Epithelial cell of prostate (primary cell): ENCODE measurements at regions not wholly inside any gene's neighbourhood (a gene's known extent, or its start where the extent isn't known, plus 50 kb on each side); places are given as distances from the start of the nearest gene placed in this dataset.
A peak's percentile ranks its signal among the peaks of the same experiment; 100 is the strongest.

ENCODE experiments used
- DNase-seq: peaks from one replicate; pipeline ENCODE4 v3.0.0-alpha.2; 2011; ENCODE audit warnings: low read depth, low spot score
- H3K27ac ChIP-seq: fragments of 450-650 bp; 2 replicates; pipeline ENCODE4 v1.5.1; 2017; ENCODE audit warnings: mild to moderate bottlenecking

DNA sequence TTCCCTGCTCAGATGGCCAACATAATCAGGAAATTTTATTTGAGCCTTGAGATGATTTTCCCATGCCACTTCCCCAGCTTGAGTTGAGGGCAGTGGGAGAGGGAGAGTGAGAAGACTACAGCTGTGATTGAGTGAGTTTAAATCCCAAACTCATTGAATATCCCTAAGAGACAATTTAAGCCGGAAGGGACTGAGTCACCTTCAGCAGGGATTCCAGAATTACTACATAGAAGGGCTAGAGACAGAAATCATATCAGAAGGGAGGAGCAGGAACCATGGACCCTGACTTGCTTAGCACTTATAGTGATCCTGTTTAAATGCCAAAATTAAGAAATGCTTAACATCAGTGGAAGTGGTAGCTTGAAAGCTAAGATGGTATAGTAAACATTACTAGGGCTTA lies 312.2 kb upstream of the SLCO3A1 start:
- no peak overlapping the region for H3K27ac ChIP-seq
- no peak for DNase-seq

DNA sequence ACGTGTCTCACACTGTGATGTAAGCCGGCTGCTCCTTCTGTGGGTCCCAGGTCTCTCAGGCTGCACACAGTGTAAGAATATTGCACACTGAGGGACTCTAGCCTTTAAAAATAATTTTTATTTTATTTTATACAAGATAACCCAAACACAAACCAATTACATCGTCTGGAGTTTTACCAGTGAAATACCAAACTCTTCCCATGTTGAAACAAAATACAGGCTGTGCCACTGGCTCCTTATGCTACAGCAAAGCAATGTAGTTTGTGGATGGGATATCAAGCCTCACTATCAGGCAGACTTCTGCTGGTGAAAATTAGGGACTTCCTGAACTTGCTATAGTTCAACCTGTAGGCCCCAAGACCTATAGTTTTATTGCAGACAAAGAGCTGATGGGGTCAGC lies 311.3 kb upstream of the SLCO3A1 start:
- no peak overlapping the region for H3K27ac ChIP-seq
- DNase-seq: no peak

DNA sequence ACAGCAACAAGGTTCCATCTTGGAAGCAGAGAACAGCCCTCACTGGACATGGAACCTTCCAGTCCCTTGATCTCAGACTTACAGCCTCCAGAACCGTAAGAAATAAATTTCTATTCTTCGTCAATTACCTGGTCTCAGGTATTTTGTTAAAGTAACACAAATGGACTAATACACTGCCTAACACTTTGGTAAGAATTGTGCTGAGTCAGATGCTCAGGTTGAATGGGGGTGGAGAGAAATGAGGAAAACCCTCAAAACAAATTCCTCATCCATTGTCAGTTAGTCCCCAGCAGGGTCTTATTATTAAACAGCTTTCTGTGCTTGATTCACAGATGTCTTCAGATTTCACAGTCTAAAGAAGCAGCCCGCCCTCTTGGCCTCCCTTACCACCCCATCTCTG lies 306.2 kb upstream of the SLCO3A1 start:
- no peak for DNase-seq
- no peak overlapping the region for H3K27ac ChIP-seq

- DNase-seq: no peak
- no peak overlapping the region for H3K27ac ChIP-seq
Observed at GRCh38 chr15:91548549-91548948, 305.0 kb upstream of the SLCO3A1 start.

DNA sequence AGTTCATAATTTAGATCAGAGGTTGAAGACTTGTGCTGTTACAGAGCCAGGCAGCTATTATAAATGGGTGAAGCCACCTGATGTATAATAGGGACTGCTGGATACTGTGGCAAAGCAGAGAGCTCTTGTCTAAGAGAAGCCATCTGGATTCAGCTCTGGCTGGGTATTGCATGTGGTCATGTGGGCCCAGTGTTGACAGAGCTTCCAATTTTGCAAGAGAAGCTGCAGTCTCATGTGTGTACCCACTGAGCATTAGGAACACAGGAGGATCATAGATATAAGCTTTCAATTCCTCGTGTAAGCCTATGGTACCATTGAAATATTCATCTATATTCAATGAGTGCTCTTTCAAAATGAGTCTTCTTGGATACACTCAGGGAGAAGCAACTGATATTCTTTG lies 303.9 kb upstream of the SLCO3A1 start:
- no peak for DNase-seq
- no peak overlapping the region for H3K27ac ChIP-seq

- DNase-seq: no peak
Observed at GRCh38 chr15:91552555-91552954, 301.0 kb upstream of the SLCO3A1 start.

GRCh38 chr15:91553196-91553854 lies 300.2 kb upstream of the SLCO3A1 start:
- no peak overlapping the region for H3K27ac ChIP-seq
- no peak for DNase-seq

More at GRCh38 chr15:91552555-91552954, 301.0 kb upstream of the SLCO3A1 start:
- H3K27ac ChIP-seq: no peak overlapping the region

DNA sequence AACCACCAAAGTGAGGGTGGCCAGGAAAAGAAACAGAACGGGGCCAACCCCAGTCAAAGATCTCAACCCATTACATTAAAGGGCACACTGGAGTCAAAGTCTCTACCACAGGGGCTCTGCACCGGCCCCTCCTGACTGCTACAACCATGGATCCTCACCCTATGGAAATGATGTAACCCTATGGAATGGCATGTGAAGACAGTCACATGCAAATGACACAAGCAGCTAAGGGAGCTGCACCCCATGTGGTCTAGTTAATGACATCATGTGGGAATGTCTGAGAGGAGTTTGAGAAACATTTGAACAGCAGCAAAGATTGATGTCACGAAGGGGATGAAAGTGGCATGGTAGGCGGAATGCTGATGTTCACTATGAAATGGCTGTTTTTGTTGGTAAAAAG lies 298.2 kb upstream of the SLCO3A1 start:
- DNase-seq: no peak
- no peak overlapping the region for H3K27ac ChIP-seq

GRCh38 chr15:91556926-91557325 lies 296.6 kb upstream of the SLCO3A1 start:
- H3K27ac ChIP-seq: no peak overlapping the region
- DNase-seq: no peak

GRCh38 chr15:91559066-91559465 lies 294.4 kb upstream of the SLCO3A1 start:
- DNase-seq: no peak
- no peak overlapping the region for H3K27ac ChIP-seq

GRCh38 chr15:91561371-91562100 lies 292.0 kb upstream of the SLCO3A1 start:
- DNase-seq: peak; percentile 98
- H3K27ac ChIP-seq: peak overlapping the region; percentile 96

- H3K27ac ChIP-seq: peak overlapping the region; percentile 96
- DNase-seq: no peak
Observed at GRCh38 chr15:91562698-91563097, 290.8 kb upstream of the SLCO3A1 start.

DNA sequence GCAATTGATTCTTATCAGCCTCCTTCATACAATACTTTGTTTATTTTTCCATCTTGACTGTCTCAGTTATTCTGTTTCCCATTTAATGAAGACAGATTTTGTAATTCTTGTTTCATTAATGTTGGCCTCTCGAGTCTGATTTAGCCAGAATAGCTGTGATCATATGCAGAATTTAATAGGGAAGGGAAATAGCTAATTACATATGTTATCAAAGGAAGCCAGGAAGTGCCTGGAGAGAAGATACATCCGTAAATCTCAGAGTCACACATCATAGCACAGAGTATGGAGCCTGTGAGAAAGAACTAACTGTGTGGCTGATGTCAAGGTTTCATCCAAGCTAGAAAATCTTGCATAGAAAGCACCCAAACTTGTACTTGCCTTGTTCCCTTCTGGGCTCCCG lies 288.9 kb upstream of the SLCO3A1 start:
- no peak for DNase-seq
- H3K27ac ChIP-seq: no peak overlapping the region

GRCh38 chr15:91566141-91566540 lies 287.4 kb upstream of the SLCO3A1 start:
- no peak for DNase-seq
- no peak overlapping the region for H3K27ac ChIP-seq

DNA sequence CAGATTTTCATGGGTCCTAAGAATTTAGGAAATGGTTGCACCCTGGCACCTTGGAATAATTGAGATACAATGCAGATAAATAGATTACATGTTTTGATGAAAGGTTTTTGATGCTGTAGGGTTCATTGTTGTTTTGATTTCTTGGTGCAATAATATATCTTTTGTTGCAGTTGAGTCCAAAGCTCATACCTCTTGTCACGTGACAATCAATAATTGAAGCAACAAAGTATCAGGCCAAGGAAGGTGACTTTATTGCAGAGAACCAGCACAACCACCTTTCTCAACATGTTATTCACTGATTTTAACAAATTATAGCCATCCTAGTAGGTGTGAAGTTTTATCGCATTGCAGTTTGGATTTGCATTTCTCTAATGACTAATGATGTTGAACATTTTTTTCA lies 285.5 kb upstream of the SLCO3A1 start:
- DNase-seq: no peak
- no peak overlapping the region for H3K27ac ChIP-seq

GRCh38 chr15:91572110-91572509 lies 281.4 kb upstream of the SLCO3A1 start:
- peak; percentile 67 for DNase-seq

DNA sequence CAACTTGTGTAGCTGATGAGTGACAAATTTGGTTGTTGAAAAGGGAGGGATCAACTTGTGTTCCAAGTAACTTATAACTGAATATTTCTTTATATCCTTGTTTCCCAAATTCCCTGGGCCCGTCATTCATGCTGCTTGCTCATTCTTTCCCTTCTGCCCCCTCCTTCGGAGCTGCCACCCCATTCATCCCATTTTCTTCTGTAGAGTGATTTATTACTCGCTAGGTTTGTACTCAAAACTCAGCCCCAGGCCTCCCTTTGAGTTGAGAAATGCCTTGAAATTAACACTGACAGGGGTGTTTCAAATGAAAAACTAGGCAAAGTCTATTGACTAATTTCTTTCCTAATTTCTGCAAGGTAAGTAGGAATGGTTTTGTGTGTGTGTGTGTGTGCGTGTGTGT lies 277.4 kb upstream of the SLCO3A1 start:
- H3K27ac ChIP-seq: no peak overlapping the region
- DNase-seq: no peak

More at GRCh38 chr15:91572110-91572509, 281.4 kb upstream of the SLCO3A1 start:
- no peak overlapping the region for H3K27ac ChIP-seq

DNA sequence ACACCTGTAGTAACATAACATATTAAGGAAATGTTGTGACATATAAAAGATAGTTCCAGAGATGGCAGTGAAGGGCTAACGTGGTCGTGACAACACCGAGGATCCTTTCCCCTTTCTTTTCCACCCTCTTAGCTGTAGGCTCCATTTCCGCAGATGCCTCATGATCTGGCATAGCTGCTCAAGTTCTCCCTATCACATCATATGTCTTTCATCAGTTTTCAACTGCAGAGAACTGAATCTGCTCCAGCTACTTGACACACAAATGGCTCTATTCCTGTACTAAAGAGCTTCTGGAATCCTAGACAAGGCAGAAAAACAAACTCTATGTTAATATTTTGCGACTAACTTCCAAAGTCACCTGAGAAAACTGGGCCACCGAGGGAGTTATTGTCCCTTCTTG lies 275.0 kb upstream of the SLCO3A1 start:
- DNase-seq: no peak
- H3K27ac ChIP-seq: no peak overlapping the region

DNA sequence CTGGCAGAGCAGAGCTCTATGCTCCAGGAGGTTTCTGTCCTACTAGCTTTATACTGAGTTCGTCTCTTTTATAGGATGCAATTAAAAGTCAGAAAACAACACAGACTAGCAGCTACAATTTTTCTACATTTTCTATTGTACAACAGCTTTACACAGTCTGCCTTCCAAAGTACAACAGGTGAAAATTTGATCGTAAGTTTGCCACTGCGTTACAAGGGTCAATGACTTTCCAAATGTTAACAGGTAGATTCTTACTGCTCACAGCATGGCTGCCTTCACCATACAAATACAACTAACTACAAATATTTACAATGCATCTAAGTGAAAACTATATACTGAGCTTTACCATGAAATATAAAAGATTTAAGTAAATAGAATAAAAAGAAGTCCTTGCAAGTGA lies 268.6 kb upstream of the SLCO3A1 start:
- DNase-seq: no peak

GRCh38 chr15:91586560-91586959 lies 266.9 kb upstream of the SLCO3A1 start:
- no peak for DNase-seq
- no peak overlapping the region for H3K27ac ChIP-seq

More for the DNA sequence above, 268.6 kb upstream of the SLCO3A1 start:
- H3K27ac ChIP-seq: no peak overlapping the region

GRCh38 chr15:91589360-91589759 lies 264.1 kb upstream of the SLCO3A1 start:
- DNase-seq: no peak
- H3K27ac ChIP-seq: no peak overlapping the region

- no peak overlapping the region for H3K27ac ChIP-seq
- DNase-seq: no peak
Observed at GRCh38 chr15:91592567-91592966, 260.9 kb upstream of the SLCO3A1 start.
